Activated B cell treated with CpG ODN at 0.5 μM for 24 hours (primary cell): ENCODE measurements at regions not wholly inside any gene's neighbourhood (a gene's known extent, or its start where the extent isn't known, plus 50 kb on each side); places are given as distances from the start of the nearest gene placed in this dataset.

ENCODE experiments used
- ATAC-seq: fragments of 200-7000 bp; cut with Tn5 transposase; one replicate; pipeline ENCODE4 v1.10.0; 2021; ENCODE audit warnings: low read depth, mild to moderate bottlenecking, moderate library complexity
- CTCF ChIA-PET: fragments of 350-600 bp; sonication (Branson Sonifier 250); formaldehyde crosslinking; loops from one replicate; lab custom pipeline; 2021; ENCODE audit warnings: antibody characterized with exemption; lab: Charles Lee
- POLR2A ChIA-PET: fragments of 350-600 bp; sonication (Branson Sonifier 250); formaldehyde crosslinking; loops from one replicate; lab custom pipeline; 2021; ENCODE audit warnings: antibody characterized with exemption; lab: Charles Lee
- DNase-seq: peaks from one replicate; pipeline ENCODE4 v3.0.0; 2022
- H3K27ac Mint-ChIP-seq: one replicate; pipeline ENCODE4 v1.8.0; 2020; ENCODE audit warnings: mixed read lengths
- H3K27me3 Mint-ChIP-seq: one replicate; pipeline ENCODE4 v1.8.0; 2021; ENCODE audit warnings: mixed read lengths
- H3K36me3 Mint-ChIP-seq: one replicate; pipeline ENCODE4 v1.8.0; 2021; ENCODE audit warnings: low read depth, mixed read lengths
- H3K4me1 Mint-ChIP-seq: one replicate; pipeline ENCODE4 v1.8.0; 2021; ENCODE audit warnings: mixed read lengths
- H3K4me3 Mint-ChIP-seq: one replicate; pipeline ENCODE4 v1.8.0; 2020; ENCODE audit warnings: mild to moderate bottlenecking, mixed read lengths
- H3K9me3 Mint-ChIP-seq: one replicate; pipeline ENCODE4 v1.8.0; 2020; ENCODE audit warnings: mixed read lengths
- CTCF ChIP-seq: fragments of 200-600 bp; IDR thresholded peaks from one replicate; pipeline ENCODE4 v1.8.0; 2022; ENCODE audit warnings: antibody characterized with exemption, mild to moderate bottlenecking
- intact Hi-C: fragments of 100-400 bp; cut with micrococcal nuclease; formaldehyde crosslinking; loops from one replicate; pipeline ENCODE4 v1.15.1; 2024

DNA sequence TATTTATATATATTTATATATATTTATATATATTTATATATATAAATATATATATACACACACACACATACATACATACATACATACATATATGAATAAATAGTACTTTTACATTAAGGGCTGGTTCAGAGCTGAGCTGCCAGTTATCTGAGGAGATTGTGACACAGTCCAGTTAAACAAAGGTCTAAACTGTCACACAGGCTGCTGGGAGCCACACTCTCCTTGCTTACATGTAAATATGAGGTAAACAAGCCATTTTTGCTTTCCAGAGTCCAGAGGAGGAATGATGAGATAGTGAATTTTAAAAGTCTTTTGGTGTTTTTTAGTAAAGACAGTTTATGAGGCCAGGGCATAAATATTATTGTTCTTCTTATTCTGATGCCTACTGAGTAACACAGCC is 377.5 kb upstream of the PIK3C3 start:
- no peak for DNase-seq
- Mint-ChIP-seq H3K9me3 (no peaks in the 10 kb centered on the region), H3K4me1 (no peaks in the 10 kb centered on the region), H3K4me3 (no peak overlapping the region), H3K27me3 (no peaks in the 10 kb centered on the region), H3K36me3 (no peaks in the 10 kb centered on the region), H3K27ac (no peak overlapping the region)
- intact Hi-C loops: no loop called here
- ChIA-PET CTCF (no interaction called here), POLR2A (no interaction called here)
- ATAC-seq: no peak
- no peak for TF ChIP-seq CTCF

DNA sequence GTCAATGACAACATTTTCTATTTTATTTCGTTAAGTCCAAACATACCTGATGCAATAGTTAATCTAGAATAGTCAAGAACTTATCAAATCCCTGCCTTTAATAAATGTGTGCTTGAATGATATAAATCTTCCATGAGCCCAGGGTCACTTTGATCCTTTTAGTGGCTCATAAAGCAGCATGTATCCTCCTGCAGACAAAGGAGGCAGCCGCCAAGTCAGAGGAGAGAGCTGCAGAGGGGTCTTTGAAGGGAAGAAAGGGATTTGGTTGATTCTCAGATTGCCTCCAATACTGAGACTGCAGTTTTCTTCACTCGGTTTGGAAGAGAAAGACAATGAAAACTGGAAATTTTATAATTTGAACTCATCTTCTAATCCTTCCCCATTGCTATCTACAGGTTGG is 378.4 kb upstream of the PIK3C3 start:
- CTCF ChIA-PET: no interaction called here
- H3K4me1 Mint-ChIP-seq: no peaks in the 10 kb centered on the region
- no peak for DNase-seq
- ATAC-seq: no peak
- no peak for TF ChIP-seq CTCF
- no peaks in the 10 kb centered on the region for H3K27me3 Mint-ChIP-seq
- H3K27ac Mint-ChIP-seq: no peak overlapping the region
- POLR2A ChIA-PET: no interaction called here
- H3K36me3 Mint-ChIP-seq: no peaks in the 10 kb centered on the region
- H3K4me3 Mint-ChIP-seq: no peak overlapping the region
- H3K9me3 Mint-ChIP-seq: no peaks in the 10 kb centered on the region
- intact Hi-C loops: no loop called here

GRCh38 chr18:41569867-41570266 is 385.2 kb upstream of the PIK3C3 start:
- ChIA-PET CTCF (no interaction called here), POLR2A (no interaction called here)
- Mint-ChIP-seq H3K36me3 (no peaks in the 10 kb centered on the region), H3K27me3 (no peaks in the 10 kb centered on the region), H3K27ac (no peak overlapping the region), H3K9me3 (peaks cover 3% of the 10 kb centered on the region), H3K4me1 (no peaks in the 10 kb centered on the region), H3K4me3 (no peak overlapping the region)
- no peak for TF ChIP-seq CTCF
- no peak for ATAC-seq
- no peak for DNase-seq
- intact Hi-C loops: no loop called here

DNA sequence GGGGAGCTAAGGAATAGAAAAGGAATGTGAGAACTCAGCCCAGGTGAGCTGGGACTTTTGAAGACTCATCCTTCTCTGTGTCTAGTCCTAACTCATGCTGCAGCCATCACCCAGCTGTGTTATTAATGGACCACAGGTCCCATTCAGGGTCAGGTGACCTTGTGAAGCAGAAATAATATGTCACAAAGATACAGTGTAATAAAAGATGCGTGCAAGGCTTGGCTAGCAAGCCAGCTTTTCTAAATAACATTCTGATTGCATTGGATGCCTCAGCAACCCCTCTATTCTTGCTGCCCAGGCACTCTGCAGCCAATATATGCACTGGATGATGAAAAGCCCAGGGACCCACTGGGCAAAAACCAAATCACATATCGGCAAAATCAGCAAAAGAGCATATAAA is 393.1 kb upstream of the PIK3C3 start:
- Mint-ChIP-seq H3K4me1 (no peaks in the 10 kb centered on the region), H3K27ac (no peak overlapping the region), H3K4me3 (no peak overlapping the region), H3K36me3 (no peaks in the 10 kb centered on the region), H3K9me3 (no peaks in the 10 kb centered on the region), H3K27me3 (no peaks in the 10 kb centered on the region)
- ChIA-PET POLR2A (no interaction called here), CTCF (no interaction called here)
- DNase-seq (no peak), ATAC-seq (no peak)
- intact Hi-C loops: no loop called here
- no peak for TF ChIP-seq CTCF

DNA sequence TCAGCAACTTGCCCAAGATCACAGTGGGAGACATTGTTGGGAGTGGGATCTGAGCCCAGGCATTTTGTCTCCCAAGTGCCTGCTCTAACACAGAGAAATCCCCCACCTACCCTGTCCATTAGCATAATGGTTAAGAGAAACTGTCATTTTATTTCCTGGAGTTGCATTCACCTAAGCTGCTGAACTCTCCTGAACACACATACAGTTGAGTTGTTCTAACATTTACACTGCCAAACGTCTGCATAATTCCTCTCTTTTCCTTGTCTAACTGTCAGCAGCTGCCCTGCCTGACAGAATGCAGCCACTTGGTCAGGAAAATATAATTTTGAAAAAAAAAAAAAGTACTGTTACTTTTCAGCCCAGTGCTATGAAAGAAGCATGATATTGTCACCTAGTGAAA is 396.3 kb upstream of the PIK3C3 start:
- intact Hi-C loops: no loop called here
- H3K27me3 Mint-ChIP-seq: no peaks in the 10 kb centered on the region
- no peak overlapping the region for H3K4me3 Mint-ChIP-seq
- TF ChIP-seq CTCF: no peak
- H3K27ac Mint-ChIP-seq: no peak overlapping the region
- no peaks in the 10 kb centered on the region for H3K4me1 Mint-ChIP-seq
- ChIA-PET CTCF (no interaction called here), POLR2A (no interaction called here)
- no peak for ATAC-seq
- H3K36me3 Mint-ChIP-seq: no peaks in the 10 kb centered on the region
- no peak for DNase-seq
- H3K9me3 Mint-ChIP-seq: peaks cover 2% of the 10 kb centered on the region
